ENCODE measurements at regions not wholly inside any gene's neighbourhood (a gene's known extent, or its start where the extent isn't known, plus 50 kb on each side); places are given as distances from the start of the nearest gene placed in this dataset.
A peak's percentile ranks its signal among the peaks of the same experiment; 100 is the strongest.

DNA sequence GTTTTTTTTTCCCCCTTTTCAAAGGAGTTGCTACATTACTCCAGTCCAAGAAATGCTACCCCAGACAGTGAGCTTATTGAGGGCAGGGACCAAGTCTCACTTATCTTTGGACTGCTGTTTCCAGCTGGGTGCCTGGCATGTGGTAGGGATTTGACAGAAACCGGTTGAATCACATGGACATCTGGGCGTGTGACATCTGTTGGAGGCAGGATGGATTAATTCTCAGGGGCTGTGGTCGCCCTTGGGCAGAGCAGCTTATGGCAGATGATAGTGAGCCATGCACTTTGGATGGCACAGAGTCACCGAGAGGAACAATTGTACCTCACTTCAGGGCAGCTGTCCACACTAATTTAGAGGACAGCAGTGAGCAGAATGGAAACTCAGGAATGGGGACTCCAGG, 254.6 kb upstream of the ID2 start:
- no peaks in the 10 kb centered on the region for H3K27me3 ChIP-seq (replicated peaks; ENCODE audit: control insufficient read depth, insufficient read depth, low read length)
- no peak for DNase-seq (ENCODE audit: extremely low read depth, insufficient read length)
- no peaks in the 10 kb centered on the region for H3K36me3 ChIP-seq (ENCODE audit: control insufficient read depth, insufficient read depth, low read length)
- no peak for TF ChIP-seq CTCF (IDR thresholded peaks at IDR 0.05; ENCODE audit: insufficient read depth, low read length, poor library complexity, severe bottlenecking)
- no peak overlapping the region for H3K4me3 ChIP-seq (replicated peaks; ENCODE audit: low read depth, low read length)

DNA sequence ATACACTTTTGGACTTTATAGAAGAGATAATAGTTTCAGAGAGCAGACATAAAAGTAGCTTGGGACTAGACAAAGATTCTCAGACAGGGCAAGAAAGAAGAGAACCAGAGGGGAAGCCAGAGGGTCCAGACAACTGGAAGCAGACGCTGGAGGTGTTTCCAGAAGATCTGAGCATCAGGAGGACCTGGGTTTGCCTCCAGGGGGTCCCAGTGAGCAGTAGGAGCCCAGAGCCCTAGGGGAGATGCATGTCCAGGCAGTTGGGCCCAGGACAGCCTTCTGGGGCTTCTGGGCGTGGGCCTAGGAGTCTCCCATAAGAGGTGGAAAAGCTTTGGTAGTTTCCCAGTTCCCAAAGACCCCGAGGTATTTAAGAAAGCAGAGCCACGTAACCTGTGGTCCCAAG, 251.2 kb upstream of the ID2 start:
- Histone ChIP-seq H3K27me3 (replicated peaks; ENCODE audit: control insufficient read depth, insufficient read depth, low read length) (no peaks in the 10 kb centered on the region), H3K4me3 (replicated peaks; ENCODE audit: low read depth, low read length) (no peak overlapping the region), H3K36me3 (ENCODE audit: control insufficient read depth, insufficient read depth, low read length) (no peaks in the 10 kb centered on the region)
- no peak for DNase-seq (ENCODE audit: extremely low read depth, insufficient read length)
- peak; percentile 5 for TF ChIP-seq CTCF (IDR thresholded peaks at IDR 0.05; ENCODE audit: insufficient read depth, low read length, poor library complexity, severe bottlenecking)

- TF ChIP-seq CTCF (IDR thresholded peaks at IDR 0.05; ENCODE audit: insufficient read depth, low read length, poor library complexity, severe bottlenecking) = no peak
- DNase-seq (ENCODE audit: extremely low read depth, insufficient read length) = no peak
- no peak overlapping the region for H3K4me3 ChIP-seq (replicated peaks; ENCODE audit: low read depth, low read length)
- no peaks in the 10 kb centered on the region for H3K27me3 ChIP-seq (replicated peaks; ENCODE audit: control insufficient read depth, insufficient read depth, low read length)
- H3K36me3 ChIP-seq (ENCODE audit: control insufficient read depth, insufficient read depth, low read length) = no peaks in the 10 kb centered on the region
Observed at GRCh38 chr2:8431446-8432125, 250.3 kb upstream of the ID2 start.

- no peak for TF ChIP-seq CTCF (IDR thresholded peaks at IDR 0.05; ENCODE audit: insufficient read depth, low read length, poor library complexity, severe bottlenecking)
- no peak overlapping the region for H3K4me3 ChIP-seq (replicated peaks; ENCODE audit: low read depth, low read length)
- no peak for DNase-seq (ENCODE audit: extremely low read depth, insufficient read length)
Observed at GRCh38 chr2:8432706-8433336, 249.0 kb upstream of the ID2 start.

GRCh38 chr2:8433390-8433789, 248.5 kb upstream of the ID2 start:
- H3K4me3 ChIP-seq (replicated peaks; ENCODE audit: low read depth, low read length) = no peak overlapping the region
- DNase-seq (ENCODE audit: extremely low read depth, insufficient read length) = no peak

More at GRCh38 chr2:8432706-8433336, 249.0 kb upstream of the ID2 start:
- no peaks in the 10 kb centered on the region for H3K27me3 ChIP-seq (replicated peaks; ENCODE audit: control insufficient read depth, insufficient read depth, low read length)
- no peaks in the 10 kb centered on the region for H3K36me3 ChIP-seq (ENCODE audit: control insufficient read depth, insufficient read depth, low read length)

More at GRCh38 chr2:8433390-8433789, 248.5 kb upstream of the ID2 start:
- TF ChIP-seq CTCF (IDR thresholded peaks at IDR 0.05; ENCODE audit: insufficient read depth, low read length, poor library complexity, severe bottlenecking) = no peak
- H3K36me3 ChIP-seq (ENCODE audit: control insufficient read depth, insufficient read depth, low read length) = no peaks in the 10 kb centered on the region; the same call in 1 of the 2 replicates
- H3K27me3 ChIP-seq (replicated peaks; ENCODE audit: control insufficient read depth, insufficient read depth, low read length) = no peaks in the 10 kb centered on the region
